ENCODE measurements at regions not wholly inside any gene's neighbourhood (a gene's known extent, or its start where the extent isn't known, plus 50 kb on each side); places are given as distances from the start of the nearest gene placed in this dataset.
"Not testable (repeated sequence)": the region's sequence is repeated elsewhere in the genome, so short reads cannot be mapped to it uniquely, and the experiment has no call there.

- ATAC-seq, result no peak
- intact Hi-C loops (cut with DNase I), result no loop called here
- DNase-seq (ENCODE audit: missing footprints), result no peak
Measured at GRCh38 chr1:192862271-192862670, 53.4 kb downstream of the RGS2 start.

- no peak for ATAC-seq
Measured at GRCh38 chr1:192866241-192866868, 57.5 kb downstream of the RGS2 start.

GRCh38 chr1:192867180-192867579 is 58.3 kb downstream of the RGS2 start:
- DNase-seq (ENCODE audit: missing footprints), result no peak
- intact Hi-C loops (cut with DNase I), result no loop called here
- ATAC-seq, result no peak

More at GRCh38 chr1:192866241-192866868, 57.5 kb downstream of the RGS2 start:
- intact Hi-C loops (cut with DNase I), result no loop called here
- no peak for DNase-seq (ENCODE audit: missing footprints)

- no peak for ATAC-seq
- DNase-seq (ENCODE audit: missing footprints), result no peak
- intact Hi-C loops (cut with DNase I), result no loop called here
Measured at GRCh38 chr1:192869308-192869940, 60.6 kb downstream of the RGS2 start.

GRCh38 chr1:192872010-192872409 is 63.2 kb downstream of the RGS2 start:
- DNase-seq (ENCODE audit: missing footprints) (no peak), ATAC-seq (no peak)
- intact Hi-C loops (cut with DNase I), result no loop called here

GRCh38 chr1:192873836-192874235 is 65.0 kb downstream of the RGS2 start:
- no peak for ATAC-seq
- intact Hi-C loops (cut with DNase I), result no loop called here
- no peak for DNase-seq (ENCODE audit: missing footprints)

DNA sequence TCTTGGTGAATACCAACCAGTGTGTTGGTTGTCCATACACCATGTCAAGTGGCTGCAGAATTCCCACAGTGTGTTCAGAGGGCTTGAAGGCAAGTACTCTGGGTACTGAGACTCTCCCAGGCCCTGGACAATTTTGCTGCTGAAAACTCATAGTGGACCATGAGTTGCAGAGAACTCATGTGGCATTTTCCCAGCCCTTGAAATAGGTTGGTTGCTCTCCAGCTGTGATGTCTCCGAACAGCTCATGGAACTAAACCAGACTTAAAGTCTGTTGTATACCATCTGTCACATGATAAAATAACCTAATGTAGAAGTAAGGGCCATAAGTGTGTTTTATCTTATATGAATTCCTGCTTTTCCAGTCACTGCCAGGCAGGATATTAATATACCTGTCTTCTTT is 67.8 kb downstream of the RGS2 start:
- DNase-seq (ENCODE audit: missing footprints), result no peak
- intact Hi-C loops (cut with DNase I), result no loop called here
- ATAC-seq, result no peak

DNA sequence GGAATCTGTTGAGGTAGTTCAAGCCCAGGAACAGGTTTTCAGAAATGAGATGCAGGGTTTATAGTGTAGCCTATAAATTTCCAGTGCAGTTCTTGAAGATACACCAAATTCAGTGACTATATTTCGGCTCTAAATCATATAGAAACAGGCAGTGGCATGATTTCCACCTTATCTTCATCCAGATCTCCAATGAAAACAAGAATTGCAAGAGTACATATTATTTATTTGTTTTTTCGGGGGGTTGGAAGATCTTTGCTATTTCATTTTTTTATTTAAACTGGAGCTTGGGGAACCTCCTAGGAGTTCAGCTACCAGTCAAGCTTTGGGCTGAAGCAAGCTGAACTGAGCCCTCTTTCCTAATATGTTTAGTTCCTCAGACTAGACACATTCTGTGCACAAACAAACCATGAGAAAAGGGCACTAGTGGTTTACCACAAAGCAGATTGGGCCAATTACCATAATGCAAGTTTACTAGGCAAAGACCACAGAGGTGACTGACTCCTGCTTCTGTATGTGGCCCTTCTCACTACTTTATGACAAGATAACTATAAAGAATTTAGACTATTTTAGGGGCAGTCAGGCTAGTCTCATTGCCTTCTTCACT is 68.5 kb downstream of the RGS2 start:
- DNase-seq (ENCODE audit: missing footprints), result no peak
- no peak for ATAC-seq
- intact Hi-C loops (cut with DNase I), result no loop called here

DNA sequence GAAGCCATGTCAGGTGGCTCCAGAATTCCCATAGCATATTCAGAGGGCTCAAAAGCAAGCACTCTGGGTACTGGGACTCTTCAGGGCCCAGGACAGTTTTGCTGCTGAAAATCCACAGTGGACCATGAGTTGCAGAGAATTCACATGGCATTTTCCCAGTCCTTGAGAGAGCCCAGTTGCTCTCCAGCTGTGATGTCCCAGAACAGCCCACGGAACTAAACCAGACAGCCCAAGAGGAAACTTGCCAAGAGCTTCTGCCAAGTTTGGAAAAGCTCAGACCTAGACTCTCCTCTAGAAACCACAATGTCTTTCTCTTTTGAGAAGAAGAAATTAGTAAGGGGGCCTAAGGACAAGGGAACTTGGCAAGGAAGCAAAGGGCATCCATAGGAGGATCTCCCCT is 69.4 kb downstream of the RGS2 start:
- ATAC-seq (peak; percentile 90), DNase-seq (ENCODE audit: missing footprints) (no peak)
- intact Hi-C loops (cut with DNase I), result no loop called here

GRCh38 chr1:192879406-192879805 is 70.6 kb downstream of the RGS2 start:
- intact Hi-C loops (cut with DNase I), result no loop called here
- peak; percentile 79 for ATAC-seq
- no peak for DNase-seq (ENCODE audit: missing footprints)

- ATAC-seq (no peak), DNase-seq (ENCODE audit: missing footprints) (no peak)
- intact Hi-C loops (cut with DNase I), result no loop called here
Measured at GRCh38 chr1:192880231-192880630, 71.4 kb downstream of the RGS2 start.

DNA sequence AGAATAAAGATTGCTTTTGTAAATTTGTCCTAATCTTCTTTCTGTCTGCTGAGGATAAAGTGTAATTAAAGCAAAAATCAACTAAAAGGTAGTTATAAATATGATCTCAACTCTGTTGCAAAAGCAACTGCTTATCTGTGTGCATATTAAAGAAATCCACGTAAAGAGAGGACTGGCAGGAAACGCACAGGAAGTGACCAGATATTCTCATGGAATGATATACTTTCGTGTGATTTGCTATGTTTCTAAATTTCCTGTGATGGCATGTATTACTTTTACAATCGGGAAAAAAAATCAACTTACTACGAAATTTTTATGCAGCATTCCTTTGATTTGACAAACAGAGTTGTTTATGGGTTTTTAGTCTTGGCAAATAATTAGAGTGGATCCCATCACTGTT is 75.4 kb downstream of the RGS2 start:
- DNase-seq (ENCODE audit: missing footprints), result no peak
- intact Hi-C loops (cut with DNase I), result no loop called here
- no peak for ATAC-seq

GRCh38 chr1:192885387-192885786 is 76.5 kb downstream of the RGS2 start:
- DNase-seq (ENCODE audit: missing footprints); ATAC-seq; intact Hi-C loops (cut with DNase I): not testable (repeated sequence)

- no peak for ATAC-seq
- intact Hi-C loops (cut with DNase I), result no loop called here
- no peak for DNase-seq (ENCODE audit: missing footprints)
Measured at GRCh38 chr1:192887426-192887825, 78.6 kb downstream of the RGS2 start.

DNA sequence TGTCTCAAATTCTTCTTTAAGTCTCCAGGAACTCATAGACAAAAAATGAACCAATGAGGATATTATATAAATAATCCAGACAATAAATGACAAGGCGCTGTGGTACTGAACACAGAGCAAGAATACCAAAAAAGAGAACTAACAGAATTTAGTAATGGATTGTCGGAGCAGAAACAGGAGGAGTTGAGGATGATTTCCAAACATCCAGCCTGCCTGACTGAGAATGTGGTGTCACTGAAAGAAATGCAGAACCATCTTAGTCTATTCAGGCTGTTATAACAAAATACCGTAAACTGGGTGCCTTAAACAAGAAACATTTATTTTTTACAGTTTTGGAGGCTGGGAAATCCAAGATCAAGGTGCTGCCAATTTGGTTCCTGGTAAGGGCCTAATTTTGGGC is 79.7 kb downstream of the RGS2 start:
- intact Hi-C loops (cut with DNase I), result no loop called here
- ATAC-seq, result no peak
- DNase-seq (ENCODE audit: missing footprints), result no peak

DNA sequence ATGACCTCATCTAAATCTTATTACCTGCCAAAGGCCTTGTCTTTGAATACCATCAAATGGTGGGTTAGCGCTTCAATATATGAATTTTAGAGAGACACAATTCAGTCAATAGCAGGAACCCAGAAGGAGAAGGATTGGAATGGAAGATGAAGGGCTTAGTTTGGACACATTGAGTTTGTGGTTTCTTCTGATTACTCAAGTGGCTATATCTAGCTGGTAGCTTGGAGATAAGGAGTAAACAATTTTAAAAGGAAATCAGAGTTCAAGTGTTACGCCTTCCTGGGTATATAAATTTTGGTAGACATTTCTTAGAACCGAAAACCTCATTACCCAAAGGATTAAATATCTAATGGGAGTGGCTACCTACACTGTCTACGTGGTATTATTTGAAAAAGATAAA is 80.2 kb downstream of the RGS2 start:
- intact Hi-C loops (cut with DNase I), result no loop called here
- DNase-seq (ENCODE audit: missing footprints) (no peak), ATAC-seq (no peak)

- intact Hi-C loops (cut with DNase I), result no loop called here
Measured at GRCh38 chr1:192890134-192890533, 81.3 kb downstream of the RGS2 start.

DNA sequence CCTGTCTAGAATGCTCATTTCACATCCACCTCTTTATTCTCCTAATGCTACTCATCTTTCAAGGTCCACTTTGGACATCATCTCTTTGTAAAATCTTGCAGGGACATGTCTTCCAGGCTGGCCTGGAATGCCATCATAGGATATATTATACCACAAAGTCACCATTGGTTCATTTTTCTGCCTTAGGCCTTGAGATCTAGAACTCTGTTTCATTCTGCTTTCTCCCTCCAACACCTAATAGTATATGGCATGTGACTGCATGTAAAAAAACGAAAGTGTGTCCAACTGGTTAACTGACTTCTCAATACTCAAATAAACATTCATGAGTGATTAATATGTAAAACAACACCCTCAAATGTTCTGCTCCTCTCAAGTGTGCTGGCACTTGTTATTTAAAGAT is 84.1 kb downstream of the RGS2 start:
- DNase-seq (ENCODE audit: missing footprints), result no peak
- ATAC-seq, result no peak
- intact Hi-C loops (cut with DNase I), result no loop called here

More at GRCh38 chr1:192890134-192890533, 81.3 kb downstream of the RGS2 start:
- DNase-seq (ENCODE audit: missing footprints), result no peak
- no peak for ATAC-seq

- DNase-seq (ENCODE audit: missing footprints); ATAC-seq; intact Hi-C loops (cut with DNase I): not testable (repeated sequence)
Measured at GRCh38 chr1:192895487-192895886, 86.6 kb downstream of the RGS2 start.

DNA sequence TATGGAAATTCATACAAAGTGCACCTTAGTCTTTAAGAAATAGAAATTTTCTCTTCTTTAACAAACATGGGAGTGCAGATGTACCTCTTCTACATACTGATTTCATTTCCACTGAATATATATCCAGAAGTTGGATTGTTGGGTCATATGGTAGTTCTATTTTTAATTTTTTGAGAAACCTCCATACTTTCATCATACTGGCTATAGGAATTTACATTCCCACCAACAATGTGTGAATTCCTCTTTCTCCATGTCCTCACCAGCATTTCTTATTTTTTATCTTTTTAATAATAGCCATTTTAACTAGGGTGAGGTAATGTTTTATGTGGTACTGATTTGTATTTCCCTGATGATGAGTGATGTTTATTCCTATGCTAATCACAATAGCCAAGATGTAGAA is 87.5 kb downstream of the RGS2 start:
- intact Hi-C loops (cut with DNase I), result no loop called here
- DNase-seq (ENCODE audit: missing footprints) (no peak), ATAC-seq (no peak)

Data from Right ventricle myocardium inferior (tissue), 1 donor.